Spleen (tissue), 7 donors: ENCODE measurements at regions not wholly inside any gene's neighbourhood (a gene's known extent, or its start where the extent isn't known, plus 50 kb on each side); places are given as distances from the start of the nearest gene placed in this dataset.

ENCODE experiments used
- POLR2AphosphoS5 ChIP-seq, 3 donors: sonication (generic); formaldehyde crosslinking; IDR thresholded peaks; one replicate each; pipeline ENCODE4 v1.5.1; 2017; ENCODE audit warnings: antibody characterized with exemption in 3 of 3
- TF ChIP-seq, protein P1 (sequence below), 11 experiments: fragments of 200-600 bp in 7 of 11; fragments of 450-650 bp in 4 of 11; sonication (generic) in 4 of 11; IDR thresholded peaks in 8 of 11; conservative IDR thresholded peaks in 3 of 11; 1 replicate in 7 of 11; 2 replicates in 4 of 11; pipeline versions ENCODE4 v1.4.0 to v1.8.0; 2016 to 2021; ENCODE audit warnings: antibody characterized with exemption in 11 of 11, inconsistent platforms in 4 of 11, mild to moderate bottlenecking in 1 of 11
- donor health status: DM: no; HTN: no; CAD: no; lungs with moderate emphysema.
- donor health status: DM: no; HTN: no; CAD: no.
- donor health status: DM: no; HTN: no; CAD: no.

DNA sequence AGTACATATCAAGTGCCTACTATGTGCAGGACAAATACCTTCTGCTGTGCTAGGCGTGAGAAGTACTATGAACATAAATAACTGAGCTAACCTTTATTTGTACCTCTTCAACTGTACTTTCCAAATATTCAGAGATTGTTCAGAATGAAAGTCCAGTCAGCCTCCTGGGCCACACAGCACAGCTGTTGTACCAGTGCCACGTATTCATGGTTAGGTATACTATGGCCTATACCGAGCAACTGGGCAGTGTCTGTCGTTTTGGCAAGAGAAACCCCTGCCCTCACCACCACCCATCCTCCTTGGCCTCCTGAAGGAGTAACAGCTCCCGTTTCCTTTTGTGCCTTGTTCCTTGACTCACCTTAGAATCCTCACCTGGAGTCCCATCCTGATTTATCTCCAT, 53.0 kb downstream of the RASSF10 start:
- TF ChIP-seq, protein P1, sequence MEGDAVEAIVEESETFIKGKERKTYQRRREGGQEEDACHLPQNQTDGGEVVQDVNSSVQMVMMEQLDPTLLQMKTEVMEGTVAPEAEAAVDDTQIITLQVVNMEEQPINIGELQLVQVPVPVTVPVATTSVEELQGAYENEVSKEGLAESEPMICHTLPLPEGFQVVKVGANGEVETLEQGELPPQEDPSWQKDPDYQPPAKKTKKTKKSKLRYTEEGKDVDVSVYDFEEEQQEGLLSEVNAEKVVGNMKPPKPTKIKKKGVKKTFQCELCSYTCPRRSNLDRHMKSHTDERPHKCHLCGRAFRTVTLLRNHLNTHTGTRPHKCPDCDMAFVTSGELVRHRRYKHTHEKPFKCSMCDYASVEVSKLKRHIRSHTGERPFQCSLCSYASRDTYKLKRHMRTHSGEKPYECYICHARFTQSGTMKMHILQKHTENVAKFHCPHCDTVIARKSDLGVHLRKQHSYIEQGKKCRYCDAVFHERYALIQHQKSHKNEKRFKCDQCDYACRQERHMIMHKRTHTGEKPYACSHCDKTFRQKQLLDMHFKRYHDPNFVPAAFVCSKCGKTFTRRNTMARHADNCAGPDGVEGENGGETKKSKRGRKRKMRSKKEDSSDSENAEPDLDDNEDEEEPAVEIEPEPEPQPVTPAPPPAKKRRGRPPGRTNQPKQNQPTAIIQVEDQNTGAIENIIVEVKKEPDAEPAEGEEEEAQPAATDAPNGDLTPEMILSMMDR (IDR thresholded peaks at IDR 0.05 in 8 of 11, conservative IDR thresholded peaks at IDR 0.05 in 3 of 11): no peak
- no peak for TF ChIP-seq POLR2AphosphoS5 (IDR thresholded peaks at IDR 0.05)
